ENCODE measurements at regions not wholly inside any gene's neighbourhood (a gene's known extent, or its start where the extent isn't known, plus 50 kb on each side); places are given as distances from the start of the nearest gene placed in this dataset.

DNA sequence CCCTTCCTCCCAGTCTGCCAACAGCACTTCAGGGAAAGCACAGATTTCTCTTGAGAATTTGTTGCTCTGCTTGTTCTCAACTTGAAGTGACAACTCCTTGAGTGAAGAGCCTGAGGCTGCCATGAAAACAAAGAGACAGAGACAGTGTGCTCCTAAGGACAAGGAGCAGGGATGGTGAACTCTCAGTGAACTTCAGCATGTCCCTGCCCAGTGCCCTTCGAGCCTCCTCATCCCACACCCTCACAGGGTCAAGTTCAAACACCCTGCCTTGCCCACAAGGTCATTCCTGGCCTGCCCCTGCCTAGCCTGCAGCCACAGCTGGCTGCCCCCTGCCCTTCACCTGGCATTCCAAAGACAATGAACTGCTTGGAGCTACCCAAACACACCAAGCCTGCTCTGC, 343.5 kb upstream of the KLHL29 start:
- in situ Hi-C loops (cut with HindIII; ENCODE audit: low pct_unique_long_range_greater_than_20kb, low sequenced_read_pairs), result no loop called here
- Histone ChIP-seq H3K36me3 (ENCODE audit: control insufficient read depth, insufficient read depth, low read length) (no peaks in the 10 kb centered on the region), H3K4me3 (ENCODE audit: low read depth in 2 of 2, low read length in 2 of 2) (no peak overlapping the region), H3K9me3 (ENCODE audit: control insufficient read depth, insufficient read depth, low read depth, low read length) (no peaks in the 10 kb centered on the region), H3K27ac (ENCODE audit: low read length) (no peak overlapping the region), H3K4me1 (ENCODE audit: control insufficient read depth, insufficient read depth, low read length) (no peaks in the 10 kb centered on the region), H3K27me3 (ENCODE audit: control insufficient read depth, insufficient read depth, low read length) (no peaks in the 10 kb centered on the region)
- intact Hi-C loops (cut with micrococcal nuclease; ENCODE audit: unreplicated experiment), result no loop called here
- ChIA-PET CTCF (no interaction called here), POLR2A (no interaction called here)
- no peak for DNase-seq (ENCODE audit: low read depth, low spot score)
- ATAC-seq, result no peak
- TF ChIP-seq TCF7L2 (IDR thresholded peaks at IDR 0.05; ENCODE audit: low read depth, low read length), result no peak
- no TSS peak for BruUV-seq (replicated peaks)

DNA sequence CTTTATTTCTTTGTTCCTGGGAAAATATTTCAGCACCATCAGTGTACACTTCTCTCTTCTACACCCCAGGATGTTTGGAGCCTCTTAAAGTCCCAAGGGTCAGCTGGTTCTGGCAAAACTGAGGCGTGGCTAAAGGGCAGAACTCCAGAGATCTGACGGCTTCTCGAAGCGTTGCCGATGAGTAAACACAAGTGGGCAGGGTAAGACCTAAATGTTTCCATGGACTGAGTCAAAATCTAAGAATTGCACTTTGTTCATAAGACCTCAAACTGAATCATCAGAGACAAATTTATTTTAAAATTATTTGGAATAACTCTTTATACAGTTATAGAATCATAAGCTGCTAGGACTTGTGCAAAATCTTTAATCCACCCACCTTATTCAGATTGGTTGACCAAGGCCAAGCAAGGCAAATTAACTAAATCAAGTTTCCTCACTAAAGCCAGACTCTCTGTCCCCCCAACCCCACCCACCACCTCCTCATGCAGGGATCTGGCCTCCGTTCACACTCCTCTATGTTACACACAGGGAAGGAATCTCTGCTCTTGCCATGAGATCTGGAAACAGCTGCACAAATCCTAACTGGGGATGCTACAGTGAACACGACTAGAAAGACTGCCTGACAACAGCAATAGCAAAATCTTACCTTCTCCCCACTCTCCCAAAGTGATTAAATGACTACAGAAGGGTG, 342.6 kb upstream of the KLHL29 start:
- Histone ChIP-seq H3K36me3 (ENCODE audit: control insufficient read depth, insufficient read depth, low read length) (no peaks in the 10 kb centered on the region), H3K27me3 (ENCODE audit: control insufficient read depth, insufficient read depth, low read length) (no peaks in the 10 kb centered on the region), H3K4me3 (ENCODE audit: low read depth in 2 of 2, low read length in 2 of 2) (no peak overlapping the region), H3K27ac (ENCODE audit: low read length) (no peak overlapping the region), H3K9me3 (ENCODE audit: control insufficient read depth, insufficient read depth, low read depth, low read length) (no peaks in the 10 kb centered on the region), H3K4me1 (ENCODE audit: control insufficient read depth, insufficient read depth, low read length) (no peaks in the 10 kb centered on the region)
- ATAC-seq (no peak), DNase-seq (ENCODE audit: low read depth, low spot score) (no peak)
- POLR2A ChIA-PET, result no interaction called here
- intact Hi-C loops (cut with micrococcal nuclease; ENCODE audit: unreplicated experiment), result no loop called here
- CTCF ChIA-PET, result no interaction called here
- BruUV-seq (replicated peaks), result no TSS peak
- in situ Hi-C loops (cut with HindIII; ENCODE audit: low pct_unique_long_range_greater_than_20kb, low sequenced_read_pairs), result no loop called here
- TF ChIP-seq POLR2AphosphoS5 (IDR thresholded peaks at IDR 0.05; ENCODE audit: low read depth, low read length), result no peak
- TF ChIP-seq, protein P1, sequence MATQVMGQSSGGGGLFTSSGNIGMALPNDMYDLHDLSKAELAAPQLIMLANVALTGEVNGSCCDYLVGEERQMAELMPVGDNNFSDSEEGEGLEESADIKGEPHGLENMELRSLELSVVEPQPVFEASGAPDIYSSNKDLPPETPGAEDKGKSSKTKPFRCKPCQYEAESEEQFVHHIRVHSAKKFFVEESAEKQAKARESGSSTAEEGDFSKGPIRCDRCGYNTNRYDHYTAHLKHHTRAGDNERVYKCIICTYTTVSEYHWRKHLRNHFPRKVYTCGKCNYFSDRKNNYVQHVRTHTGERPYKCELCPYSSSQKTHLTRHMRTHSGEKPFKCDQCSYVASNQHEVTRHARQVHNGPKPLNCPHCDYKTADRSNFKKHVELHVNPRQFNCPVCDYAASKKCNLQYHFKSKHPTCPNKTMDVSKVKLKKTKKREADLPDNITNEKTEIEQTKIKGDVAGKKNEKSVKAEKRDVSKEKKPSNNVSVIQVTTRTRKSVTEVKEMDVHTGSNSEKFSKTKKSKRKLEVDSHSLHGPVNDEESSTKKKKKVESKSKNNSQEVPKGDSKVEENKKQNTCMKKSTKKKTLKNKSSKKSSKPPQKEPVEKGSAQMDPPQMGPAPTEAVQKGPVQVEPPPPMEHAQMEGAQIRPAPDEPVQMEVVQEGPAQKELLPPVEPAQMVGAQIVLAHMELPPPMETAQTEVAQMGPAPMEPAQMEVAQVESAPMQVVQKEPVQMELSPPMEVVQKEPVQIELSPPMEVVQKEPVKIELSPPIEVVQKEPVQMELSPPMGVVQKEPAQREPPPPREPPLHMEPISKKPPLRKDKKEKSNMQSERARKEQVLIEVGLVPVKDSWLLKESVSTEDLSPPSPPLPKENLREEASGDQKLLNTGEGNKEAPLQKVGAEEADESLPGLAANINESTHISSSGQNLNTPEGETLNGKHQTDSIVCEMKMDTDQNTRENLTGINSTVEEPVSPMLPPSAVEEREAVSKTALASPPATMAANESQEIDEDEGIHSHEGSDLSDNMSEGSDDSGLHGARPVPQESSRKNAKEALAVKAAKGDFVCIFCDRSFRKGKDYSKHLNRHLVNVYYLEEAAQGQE (IDR thresholded peaks at IDR 0.05; ENCODE audit: insufficient read depth in 1 of 2, low read depth in 2 of 2, low read length in 1 of 2), result no peak
- TF ChIP-seq CTCF (IDR thresholded peaks at IDR 0.05), result no peak
- TF ChIP-seq SIN3A (IDR thresholded peaks at IDR 0.05; ENCODE audit: borderline replicate concordance, insufficient read depth, low read depth, low read length), result no peak
- no peak for TF ChIP-seq TCF7L2 (IDR thresholded peaks at IDR 0.05; ENCODE audit: low read depth, low read length)

- Histone ChIP-seq H3K9me3 (ENCODE audit: control insufficient read depth, insufficient read depth, low read depth, low read length) (no peaks in the 10 kb centered on the region), H3K27me3 (ENCODE audit: control insufficient read depth, insufficient read depth, low read length) (no peaks in the 10 kb centered on the region; the same call in 1 of the 2 replicates), H3K36me3 (ENCODE audit: control insufficient read depth, insufficient read depth, low read length) (no peaks in the 10 kb centered on the region), H3K4me1 (ENCODE audit: control insufficient read depth, insufficient read depth, low read length) (no peaks in the 10 kb centered on the region), H3K4me3 (ENCODE audit: low read depth in 2 of 2, low read length in 2 of 2) (no peak overlapping the region), H3K27ac (ENCODE audit: low read length) (no peak overlapping the region)
- CTCF ChIA-PET, result no interaction called here
- DNase-seq (ENCODE audit: low read depth, low spot score) (no peak), ATAC-seq (no peak)
- in situ Hi-C loops (cut with HindIII; ENCODE audit: low pct_unique_long_range_greater_than_20kb, low sequenced_read_pairs), result no loop called here
- BruUV-seq (replicated peaks), result no TSS peak
- intact Hi-C loops (cut with micrococcal nuclease; ENCODE audit: unreplicated experiment), result no loop called here
- TF ChIP-seq POLR2AphosphoS5 (IDR thresholded peaks at IDR 0.05; ENCODE audit: low read depth, low read length) (no peak), TCF7L2 (IDR thresholded peaks at IDR 0.05; ENCODE audit: low read depth, low read length) (no peak), SIN3A (IDR thresholded peaks at IDR 0.05; ENCODE audit: borderline replicate concordance, insufficient read depth, low read depth, low read length) (no peak), CTCF (IDR thresholded peaks at IDR 0.05) (no peak)
- TF ChIP-seq, protein P1 (IDR thresholded peaks at IDR 0.05; ENCODE audit: insufficient read depth in 1 of 2, low read depth in 2 of 2, low read length in 1 of 2), result no peak
- POLR2A ChIA-PET, result no interaction called here
These were observed 334.6 kb upstream of the KLHL29 start for GRCh38 chr2:23050388-23050787.

Data from Panc1 (cell line).